Upper lobe of left lung (tissue), 4 donors: ENCODE measurements at regions not wholly inside any gene's neighbourhood (a gene's known extent, or its start where the extent isn't known, plus 50 kb on each side); places are given as distances from the start of the nearest gene placed in this dataset.

Experiments
- POLR2A ChIP-seq, 4 donors: fragments of 450-650 bp; IDR thresholded peaks; one replicate each; pipeline ENCODE4 v1.5.1; 2016 to 2017; ENCODE audit warnings: antibody characterized with exemption in 4 of 4, mild to moderate bottlenecking in 2 of 4
- POLR2AphosphoS5 ChIP-seq, 2 donors: sonication (generic); formaldehyde crosslinking; IDR thresholded peaks; one replicate each; pipeline ENCODE4 v1.5.1; 2017; ENCODE audit warnings: antibody characterized with exemption in 2 of 2
- TF ChIP-seq, protein P1 (sequence below), 6 experiments: fragments of 450-650 bp in 4 of 6; fragments of 200-600 bp in 2 of 6; sonication (generic) in 2 of 6; IDR thresholded peaks; one replicate each; pipeline ENCODE4 v1.5.1; 2016 to 2019; ENCODE audit warnings: antibody characterized with exemption in 6 of 6

DNA sequence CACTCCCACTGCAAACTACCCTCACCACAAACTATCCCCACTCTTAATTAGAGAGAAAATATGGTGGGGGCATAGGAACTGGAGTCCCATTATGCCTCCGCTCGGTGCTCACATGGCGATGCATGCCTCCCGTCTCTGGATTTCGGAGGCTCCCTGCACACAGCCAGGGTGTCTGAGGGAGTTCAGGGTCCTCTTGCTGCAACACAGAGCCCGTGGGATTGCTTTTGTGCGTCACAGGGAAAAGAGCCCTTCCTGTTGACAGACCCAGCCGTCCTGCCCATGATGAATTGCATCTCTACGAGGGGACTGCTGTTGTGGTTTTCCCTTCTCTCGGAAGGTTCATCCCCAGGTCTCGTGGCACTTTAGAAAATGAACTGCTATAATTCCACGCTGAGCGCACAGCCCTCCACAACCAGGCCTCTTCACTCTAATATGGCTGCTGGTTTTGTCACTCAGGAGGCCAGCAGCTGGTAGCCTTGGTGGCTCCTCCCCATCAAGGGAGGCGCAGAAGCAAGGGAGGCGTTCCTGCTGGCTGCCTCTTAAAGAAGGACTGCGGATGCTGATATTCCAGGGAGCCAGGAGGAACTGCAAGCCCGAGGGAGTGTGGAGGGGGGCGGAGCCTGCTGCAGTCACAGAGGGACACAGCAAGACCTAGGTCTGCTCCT lies 158.0 kb downstream of the KCNA5 start:
- TF ChIP-seq, protein P1, sequence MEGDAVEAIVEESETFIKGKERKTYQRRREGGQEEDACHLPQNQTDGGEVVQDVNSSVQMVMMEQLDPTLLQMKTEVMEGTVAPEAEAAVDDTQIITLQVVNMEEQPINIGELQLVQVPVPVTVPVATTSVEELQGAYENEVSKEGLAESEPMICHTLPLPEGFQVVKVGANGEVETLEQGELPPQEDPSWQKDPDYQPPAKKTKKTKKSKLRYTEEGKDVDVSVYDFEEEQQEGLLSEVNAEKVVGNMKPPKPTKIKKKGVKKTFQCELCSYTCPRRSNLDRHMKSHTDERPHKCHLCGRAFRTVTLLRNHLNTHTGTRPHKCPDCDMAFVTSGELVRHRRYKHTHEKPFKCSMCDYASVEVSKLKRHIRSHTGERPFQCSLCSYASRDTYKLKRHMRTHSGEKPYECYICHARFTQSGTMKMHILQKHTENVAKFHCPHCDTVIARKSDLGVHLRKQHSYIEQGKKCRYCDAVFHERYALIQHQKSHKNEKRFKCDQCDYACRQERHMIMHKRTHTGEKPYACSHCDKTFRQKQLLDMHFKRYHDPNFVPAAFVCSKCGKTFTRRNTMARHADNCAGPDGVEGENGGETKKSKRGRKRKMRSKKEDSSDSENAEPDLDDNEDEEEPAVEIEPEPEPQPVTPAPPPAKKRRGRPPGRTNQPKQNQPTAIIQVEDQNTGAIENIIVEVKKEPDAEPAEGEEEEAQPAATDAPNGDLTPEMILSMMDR (IDR thresholded peaks at IDR 0.05) = no peak
- TF ChIP-seq POLR2A (IDR thresholded peaks at IDR 0.05) (no peak), POLR2AphosphoS5 (IDR thresholded peaks at IDR 0.05) (no peak)
